GM12865 (cell line): ENCODE measurements at regions not wholly inside any gene's neighbourhood (a gene's known extent, or its start where the extent isn't known, plus 50 kb on each side); places are given as distances from the start of the nearest gene placed in this dataset.
"Not testable (repeated sequence)": the region's sequence is repeated elsewhere in the genome, so short reads cannot be mapped to it uniquely, and the experiment has no call there.

Experiments used
- DNase-seq: peaks from one replicate; pipeline ENCODE4 v3.0.0; 2010; ENCODE audit warnings: low read depth
- H3K4me3 ChIP-seq: 2 replicates; pipeline ENCODE4 v1.5.1; 2011; ENCODE audit warnings: mild to moderate bottlenecking, low read depth, low read length, control low read depth
- TF ChIP-seq, protein P1 (sequence below): IDR thresholded peaks from 2 replicates; pipeline ENCODE4 v1.5.1; 2011; ENCODE audit warnings: low read length, control low read depth, low read depth, inconsistent platforms; ENCODE audit not compliant: insufficient read depth; ENCODE audit errors: missing control alignments

DNA sequence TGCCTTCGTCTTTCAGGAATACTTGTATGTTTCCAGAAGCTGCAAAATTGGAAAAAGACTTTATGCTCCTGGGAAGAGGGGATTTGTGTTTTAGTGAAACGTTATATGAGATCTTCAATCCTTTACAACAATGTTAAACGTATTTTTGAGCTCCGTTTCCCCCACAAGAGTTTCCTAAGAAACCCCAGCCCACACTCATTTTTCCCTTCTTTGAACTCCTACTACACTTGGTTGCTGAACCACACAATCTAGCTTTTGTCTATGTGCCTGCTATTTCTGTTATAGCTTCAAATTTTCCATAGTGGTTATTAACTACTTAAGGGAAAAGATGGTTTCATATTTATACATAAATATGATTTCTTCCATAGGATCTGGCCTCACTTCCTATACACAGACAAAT lies 238.6 kb upstream of the ACTBL2 start:
- no peak for DNase-seq
- TF ChIP-seq, protein P1, sequence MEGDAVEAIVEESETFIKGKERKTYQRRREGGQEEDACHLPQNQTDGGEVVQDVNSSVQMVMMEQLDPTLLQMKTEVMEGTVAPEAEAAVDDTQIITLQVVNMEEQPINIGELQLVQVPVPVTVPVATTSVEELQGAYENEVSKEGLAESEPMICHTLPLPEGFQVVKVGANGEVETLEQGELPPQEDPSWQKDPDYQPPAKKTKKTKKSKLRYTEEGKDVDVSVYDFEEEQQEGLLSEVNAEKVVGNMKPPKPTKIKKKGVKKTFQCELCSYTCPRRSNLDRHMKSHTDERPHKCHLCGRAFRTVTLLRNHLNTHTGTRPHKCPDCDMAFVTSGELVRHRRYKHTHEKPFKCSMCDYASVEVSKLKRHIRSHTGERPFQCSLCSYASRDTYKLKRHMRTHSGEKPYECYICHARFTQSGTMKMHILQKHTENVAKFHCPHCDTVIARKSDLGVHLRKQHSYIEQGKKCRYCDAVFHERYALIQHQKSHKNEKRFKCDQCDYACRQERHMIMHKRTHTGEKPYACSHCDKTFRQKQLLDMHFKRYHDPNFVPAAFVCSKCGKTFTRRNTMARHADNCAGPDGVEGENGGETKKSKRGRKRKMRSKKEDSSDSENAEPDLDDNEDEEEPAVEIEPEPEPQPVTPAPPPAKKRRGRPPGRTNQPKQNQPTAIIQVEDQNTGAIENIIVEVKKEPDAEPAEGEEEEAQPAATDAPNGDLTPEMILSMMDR = no peak
- H3K4me3 ChIP-seq = no peak overlapping the region

DNA sequence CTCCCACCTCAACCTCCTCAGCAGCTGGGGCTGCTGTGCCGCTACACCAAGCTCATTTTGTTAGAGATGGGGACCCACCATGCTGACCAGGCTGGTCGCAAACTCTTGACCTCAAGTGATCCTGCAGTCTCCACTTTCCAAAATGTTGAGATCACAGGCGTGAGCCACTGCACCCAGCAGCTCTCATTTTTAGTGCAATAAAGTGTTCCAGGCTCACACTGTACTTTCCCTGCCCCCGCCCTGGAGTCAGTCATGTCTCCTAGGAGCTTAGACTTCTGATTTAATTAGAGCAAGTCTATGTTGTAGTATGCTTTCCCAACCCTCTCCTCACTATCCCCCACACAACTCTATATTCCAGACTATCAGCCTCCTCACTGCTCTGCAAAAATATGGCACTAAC lies 238.0 kb upstream of the ACTBL2 start:
- DNase-seq = no peak
- H3K4me3 ChIP-seq = no peak overlapping the region
- TF ChIP-seq, protein P1 = no peak

DNA sequence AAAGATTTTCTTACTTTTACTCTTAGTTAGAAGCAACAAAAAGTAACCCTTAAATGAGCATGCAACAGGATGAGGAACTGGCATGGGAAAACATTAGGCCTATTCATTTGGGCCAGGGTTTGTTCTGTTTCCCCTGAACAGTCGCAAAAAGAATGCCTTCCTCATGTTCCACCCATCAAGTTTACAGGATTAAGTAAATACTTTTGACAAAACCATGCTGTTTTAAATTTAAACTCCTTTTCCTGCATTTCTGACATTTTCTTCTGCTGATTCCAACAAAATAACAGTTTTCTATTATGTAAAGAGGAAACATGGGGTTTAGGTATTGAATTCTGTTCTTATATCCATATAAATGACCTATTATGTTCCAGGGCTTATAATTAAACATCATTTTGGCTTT lies 236.6 kb upstream of the ACTBL2 start:
- DNase-seq = no peak
- no peak overlapping the region for H3K4me3 ChIP-seq
- TF ChIP-seq, protein P1 = no peak

DNA sequence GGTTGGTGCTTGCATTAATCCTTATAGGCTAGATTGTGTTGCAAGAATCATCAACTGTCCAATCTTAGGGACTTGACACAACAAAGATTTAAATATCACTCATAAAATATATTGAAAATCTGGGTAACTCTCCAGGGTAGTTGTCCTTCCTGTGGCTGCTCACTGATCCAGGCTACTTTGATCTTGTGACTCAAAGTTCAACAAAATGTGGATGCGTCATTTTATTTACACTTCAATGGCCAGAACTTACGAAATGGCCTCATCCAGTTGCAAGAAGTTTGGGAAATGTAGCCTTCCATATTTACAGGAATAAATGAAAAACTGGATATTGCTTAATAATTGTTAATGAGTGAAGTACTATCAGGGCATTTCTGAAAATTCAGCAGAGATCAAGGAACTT lies 235.5 kb upstream of the ACTBL2 start:
- no peak overlapping the region for H3K4me3 ChIP-seq
- no peak for DNase-seq
- TF ChIP-seq, protein P1 = no peak

DNA sequence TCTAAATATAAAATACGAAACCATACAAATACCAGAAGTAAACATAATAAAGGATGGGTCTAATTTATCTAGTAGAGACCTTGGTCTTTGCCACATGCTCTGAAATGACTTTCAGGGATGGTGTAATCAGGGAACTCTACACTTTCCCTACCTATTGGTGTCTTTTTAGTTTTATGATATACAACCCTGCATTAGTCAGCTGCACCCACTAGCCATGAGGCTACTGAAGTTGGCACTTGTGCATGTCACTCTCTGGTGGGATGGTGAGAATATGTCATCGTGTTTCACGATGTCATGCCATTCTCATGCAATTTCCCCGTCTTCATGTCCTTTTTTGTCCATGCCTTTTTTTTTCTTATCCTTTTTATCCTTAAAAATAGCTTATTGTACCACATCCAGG lies 234.9 kb upstream of the ACTBL2 start:
- DNase-seq = no peak
- TF ChIP-seq, protein P1 = no peak

DNA sequence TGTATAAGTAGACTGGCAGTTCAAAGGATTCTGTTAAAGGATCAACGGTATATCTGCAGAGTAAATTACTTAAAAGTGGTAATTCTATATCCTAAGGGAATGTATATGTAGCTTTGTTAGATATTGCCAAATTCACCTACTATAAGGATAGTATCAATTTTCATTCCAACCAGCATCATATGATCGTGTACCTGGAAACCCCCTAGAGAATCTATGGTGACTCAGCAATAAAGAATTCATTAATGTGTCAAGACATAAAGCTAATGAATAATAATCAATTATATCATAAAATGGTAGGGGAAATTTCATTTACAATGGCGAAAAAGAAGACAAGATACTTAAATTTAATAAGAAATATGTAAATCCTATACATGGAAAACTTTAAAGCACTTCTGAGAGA lies 234.1 kb upstream of the ACTBL2 start:
- no peak overlapping the region for H3K4me3 ChIP-seq
- TF ChIP-seq, protein P1 = no peak
- no peak for DNase-seq

More for the DNA sequence above, 234.9 kb upstream of the ACTBL2 start:
- H3K4me3 ChIP-seq = no peak overlapping the region

DNA sequence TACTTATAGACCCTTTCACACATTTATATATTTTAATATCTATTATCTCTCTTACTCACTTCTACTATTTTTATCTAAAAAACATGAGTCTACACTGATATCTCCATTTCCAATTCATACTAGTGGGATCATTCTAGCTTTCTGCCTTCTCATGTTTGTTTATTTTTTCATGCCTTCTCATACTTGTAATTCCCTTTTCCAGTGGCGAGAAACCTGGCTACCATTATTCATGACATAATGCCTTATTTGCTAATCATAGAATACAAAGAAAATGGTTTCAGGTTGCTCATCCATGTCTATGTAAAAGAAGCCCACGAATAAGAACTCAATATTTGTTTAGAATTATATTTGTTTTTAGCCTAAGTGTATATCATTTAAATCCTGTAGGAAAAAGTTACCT lies 232.7 kb upstream of the ACTBL2 start:
- no peak for DNase-seq
- no peak overlapping the region for H3K4me3 ChIP-seq
- TF ChIP-seq, protein P1 = no peak

DNA sequence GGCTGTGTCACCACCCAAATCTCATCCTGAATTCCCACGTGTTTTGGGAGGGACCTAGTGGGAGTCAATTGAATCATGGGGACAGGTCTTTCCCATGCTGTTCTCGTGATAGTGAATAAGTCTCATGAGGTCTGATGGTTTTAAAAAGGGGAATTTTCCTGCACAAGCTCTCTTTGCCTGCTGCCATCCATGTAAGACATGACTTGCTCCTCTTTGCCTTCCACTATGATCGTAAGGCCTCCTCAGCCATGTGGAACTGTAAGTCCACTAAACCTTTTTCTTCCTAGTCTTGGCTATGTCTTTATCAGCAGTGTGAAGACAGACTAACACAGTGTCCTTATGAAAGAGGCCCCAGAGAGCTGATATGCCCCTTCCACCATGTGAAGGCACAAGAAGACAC lies 230.9 kb upstream of the ACTBL2 start:
- DNase-seq, H3K4me3 ChIP-seq: not testable (repeated sequence)
